ENCODE measurements at regions not wholly inside any gene's neighbourhood (a gene's known extent, or its start where the extent isn't known, plus 50 kb on each side); places are given as distances from the start of the nearest gene placed in this dataset.

GRCh38 chr1:232260045-232260444 lies 369.9 kb downstream of the SIPA1L2 start:
- TF ChIP-seq, protein P1, sequence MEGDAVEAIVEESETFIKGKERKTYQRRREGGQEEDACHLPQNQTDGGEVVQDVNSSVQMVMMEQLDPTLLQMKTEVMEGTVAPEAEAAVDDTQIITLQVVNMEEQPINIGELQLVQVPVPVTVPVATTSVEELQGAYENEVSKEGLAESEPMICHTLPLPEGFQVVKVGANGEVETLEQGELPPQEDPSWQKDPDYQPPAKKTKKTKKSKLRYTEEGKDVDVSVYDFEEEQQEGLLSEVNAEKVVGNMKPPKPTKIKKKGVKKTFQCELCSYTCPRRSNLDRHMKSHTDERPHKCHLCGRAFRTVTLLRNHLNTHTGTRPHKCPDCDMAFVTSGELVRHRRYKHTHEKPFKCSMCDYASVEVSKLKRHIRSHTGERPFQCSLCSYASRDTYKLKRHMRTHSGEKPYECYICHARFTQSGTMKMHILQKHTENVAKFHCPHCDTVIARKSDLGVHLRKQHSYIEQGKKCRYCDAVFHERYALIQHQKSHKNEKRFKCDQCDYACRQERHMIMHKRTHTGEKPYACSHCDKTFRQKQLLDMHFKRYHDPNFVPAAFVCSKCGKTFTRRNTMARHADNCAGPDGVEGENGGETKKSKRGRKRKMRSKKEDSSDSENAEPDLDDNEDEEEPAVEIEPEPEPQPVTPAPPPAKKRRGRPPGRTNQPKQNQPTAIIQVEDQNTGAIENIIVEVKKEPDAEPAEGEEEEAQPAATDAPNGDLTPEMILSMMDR (IDR thresholded peaks at IDR 0.05): no peak
- TF ChIP-seq POLR2A (IDR thresholded peaks at IDR 0.05) (no peak), EP300 (IDR thresholded peaks at IDR 0.05) (no peak)

Measured in gastroesophageal sphincter (tissue), 3 donors.